ENCODE measurements at regions not wholly inside any gene's neighbourhood (a gene's known extent, or its start where the extent isn't known, plus 50 kb on each side); places are given as distances from the start of the nearest gene placed in this dataset.

GRCh38 chr7:26489391-26489790 is 197.7 kb downstream of the SNX10 start:
- H3K9me3 Mint-ChIP-seq (ENCODE audit: insufficient read depth): no peaks in the 10 kb centered on the region
- Histone ChIP-seq H3K4me1 (ENCODE audit: control insufficient read depth in 2 of 2, insufficient read depth in 2 of 2, low read length in 2 of 2) (no peaks in the 10 kb centered on the region), H3K79me2 (ENCODE audit: control insufficient read depth, insufficient read depth, low read length) (no peaks in the 10 kb centered on the region), H3K9ac (ENCODE audit: low read length) (no peak overlapping the region), H3K4me3 (ENCODE audit: control extremely low read depth in 1 of 5, extremely low read depth in 1 of 5, insufficient read depth in 1 of 5, low read depth in 2 of 5, low read length in 4 of 5) (no peak overlapping the region), H2AFZ (ENCODE audit: insufficient read depth, low read depth, low read length, poor library complexity, severe bottlenecking) (no peak overlapping the region), H3K4me2 (replicated peaks; ENCODE audit: low read depth, low read length, poor library complexity, severe bottlenecking) (no peak overlapping the region), H3K27ac (ENCODE audit: low read length in 2 of 2) (no peak overlapping the region), H4K20me1 (ENCODE audit: control insufficient read depth, insufficient read depth, low read length, poor library complexity, severe bottlenecking) (no peaks in the 10 kb centered on the region), H3K27me3 (replicated peaks in 1 of 4; ENCODE audit: control extremely low read depth in 1 of 4, control insufficient read depth in 3 of 4, insufficient read depth in 4 of 4, low read length in 3 of 4) (peaks cover 0 to 19% (median 0%) of the 10 kb centered on the region in 4 experiments), H3K36me3 (replicated peaks in 1 of 2; ENCODE audit: control extremely low read depth in 1 of 2, control insufficient read depth in 1 of 2, extremely low read depth in 1 of 2, insufficient read depth in 2 of 2, low read length in 1 of 2) (no peaks in the 10 kb centered on the region), H3K9me3 (ENCODE audit: control extremely low read depth in 1 of 3, control insufficient read depth in 2 of 3, insufficient read depth in 1 of 3, low read length in 2 of 3) (no peaks in the 10 kb centered on the region)
- DNase-seq (no peak), ATAC-seq (ENCODE audit: low read depth) (no peak)
- no peaks in the 10 kb centered on the region for H3K4me1 Mint-ChIP-seq
- no peak for TF ChIP-seq CTCF (IDR thresholded peaks at IDR 0.05)
- TF ChIP-seq EZH2 (IDR thresholded peaks at IDR 0.05; ENCODE audit: borderline replicate concordance, insufficient read depth, low read depth, low read length, poor library complexity, severe bottlenecking): no peak
- H3K27ac Mint-ChIP-seq: no peak overlapping the region
- ChIA-PET POLR2A (interaction anchor here (0.6 kb wide), 1 partner anchor 17 kb away, joined by 4 read pairs; no protein-coding TSS in a partner anchor), CTCF (interaction anchor here (0.9 kb wide), 1 partner anchor 101 kb away, joined by 3 read pairs; no protein-coding TSS in a partner anchor)
- intact Hi-C loops (cut with micrococcal nuclease): no loop called here
- no CpG with 5 or more reads among the region's 1 CpG for whole genome bisulfite sequencing (ENCODE audit: insufficient coverage)
- peaks cover 16% of the 10 kb centered on the region for H3K27me3 Mint-ChIP-seq
- H3K4me3 Mint-ChIP-seq: no peak overlapping the region

GRCh38 chr7:26489906-26490639 is 198.4 kb downstream of the SNX10 start:
- Histone ChIP-seq H4K20me1 (ENCODE audit: control insufficient read depth, insufficient read depth, low read length, poor library complexity, severe bottlenecking) (no peaks in the 10 kb centered on the region), H3K4me2 (replicated peaks; ENCODE audit: low read depth, low read length, poor library complexity, severe bottlenecking) (no peak overlapping the region), H3K36me3 (replicated peaks in 1 of 2; ENCODE audit: control extremely low read depth in 1 of 2, control insufficient read depth in 1 of 2, extremely low read depth in 1 of 2, insufficient read depth in 2 of 2, low read length in 1 of 2) (no peaks in the 10 kb centered on the region), H3K9me3 (ENCODE audit: control extremely low read depth in 1 of 3, control insufficient read depth in 2 of 3, insufficient read depth in 1 of 3, low read length in 2 of 3) (no peaks in the 10 kb centered on the region), H3K27ac (ENCODE audit: low read length in 2 of 2) (no peak overlapping the region), H3K4me3 (ENCODE audit: control extremely low read depth in 1 of 5, extremely low read depth in 1 of 5, insufficient read depth in 1 of 5, low read depth in 2 of 5, low read length in 4 of 5) (no peak overlapping the region), H3K27me3 (replicated peaks in 1 of 4; ENCODE audit: control extremely low read depth in 1 of 4, control insufficient read depth in 3 of 4, insufficient read depth in 4 of 4, low read length in 3 of 4) (peaks cover 0 to 19% (median 0%) of the 10 kb centered on the region in 4 experiments), H2AFZ (ENCODE audit: insufficient read depth, low read depth, low read length, poor library complexity, severe bottlenecking) (no peak overlapping the region), H3K9ac (ENCODE audit: low read length) (no peak overlapping the region), H3K79me2 (ENCODE audit: control insufficient read depth, insufficient read depth, low read length) (no peaks in the 10 kb centered on the region), H3K4me1 (ENCODE audit: control insufficient read depth in 2 of 2, insufficient read depth in 2 of 2, low read length in 2 of 2) (no peaks in the 10 kb centered on the region)
- ChIA-PET CTCF (interaction anchor here (0.9 kb wide), 1 partner anchor 101 kb away, joined by 3 read pairs; no protein-coding TSS in a partner anchor), POLR2A (no interaction called here)
- WGBS (ENCODE audit: insufficient coverage): 82% methylated on average over 3 of the region's 7 CpGs
- H3K4me3 Mint-ChIP-seq: no peak overlapping the region
- intact Hi-C loops (cut with micrococcal nuclease): no loop called here
- no peaks in the 10 kb centered on the region for H3K9me3 Mint-ChIP-seq (ENCODE audit: insufficient read depth)
- no peak overlapping the region for H3K27ac Mint-ChIP-seq
- TF ChIP-seq CTCF (IDR thresholded peaks at IDR 0.05) (no peak), EZH2 (IDR thresholded peaks at IDR 0.05; ENCODE audit: borderline replicate concordance, insufficient read depth, low read depth, low read length, poor library complexity, severe bottlenecking) (no peak)
- DNase-seq (no peak), ATAC-seq (ENCODE audit: low read depth) (no peak)
- H3K4me1 Mint-ChIP-seq: no peaks in the 10 kb centered on the region
- peaks cover 18% of the 10 kb centered on the region for H3K27me3 Mint-ChIP-seq

All from B cell (primary cell).